MM.1S (cell line): ENCODE measurements at regions not wholly inside any gene's neighbourhood (a gene's known extent, or its start where the extent isn't known, plus 50 kb on each side); places are given as distances from the start of the nearest gene placed in this dataset.

Experiments used
- DNase-seq: peaks from one replicate; pipeline ENCODE4 v3.0.0-alpha.2; 2015
- H2AFZ ChIP-seq: fragments of 300-600 bp; sonication (generic); 2 replicates; pipeline ENCODE4 v1.6.0; 2016; ENCODE audit warnings: antibody characterized with exemption, low read length
- H3F3A ChIP-seq: fragments of 300-600 bp; sonication (generic); 2 replicates; pipeline ENCODE4 v1.6.1; 2016; ENCODE audit warnings: mild to moderate bottlenecking, antibody characterized with exemption, low read length, moderate library complexity, mixed read lengths; ENCODE audit not compliant: insufficient read depth
- H3K27ac ChIP-seq: fragments of 300-600 bp; sonication (generic); 2 replicates; pipeline ENCODE4 v1.5.1; 2016; ENCODE audit warnings: mild to moderate bottlenecking, low read length
- H3K27me3 ChIP-seq: fragments of 300-600 bp; sonication (generic); replicated peaks from 2 replicates; pipeline ENCODE4 v1.6.0; 2016; ENCODE audit warnings: low read length; ENCODE audit not compliant: insufficient read depth
- H3K36me3 ChIP-seq: fragments of 300-600 bp; sonication (generic); replicated peaks from 2 replicates; pipeline ENCODE4 v1.6.1; 2016; ENCODE audit warnings: mild to moderate bottlenecking, low read length, mixed read lengths; ENCODE audit not compliant: insufficient read depth
- H3K4me1 ChIP-seq: fragments of 300-600 bp; sonication (generic); 2 replicates; pipeline ENCODE4 v1.6.1; 2016; ENCODE audit warnings: low read length, mixed read lengths
- H3K4me2 ChIP-seq: fragments of 300-600 bp; sonication (generic); 2 replicates; pipeline ENCODE4 v1.6.0; 2016; ENCODE audit warnings: low read depth, low read length
- H3K4me3 ChIP-seq: fragments of 300-600 bp; sonication (generic); 2 replicates; pipeline ENCODE4 v1.5.1; 2016; ENCODE audit warnings: low read length, mixed read lengths
- H3K79me2 ChIP-seq: fragments of 300-600 bp; sonication (generic); 2 replicates; pipeline ENCODE4 v1.6.1; 2016; ENCODE audit warnings: mixed run types, low read length, mixed read lengths
- H3K9ac ChIP-seq: fragments of 300-600 bp; sonication (generic); 2 replicates; pipeline ENCODE4 v1.6.1; 2016; ENCODE audit warnings: low read length, mixed read lengths
- H3K9me2 ChIP-seq: fragments of 300-600 bp; sonication (generic); replicated peaks from 2 replicates; pipeline ENCODE4 v1.6.1; 2016; ENCODE audit warnings: mild to moderate bottlenecking, low read length, mixed read lengths; ENCODE audit not compliant: insufficient read depth
- H3K9me3 ChIP-seq: fragments of 300-600 bp; sonication (generic); replicated peaks from 2 replicates; pipeline ENCODE4 v1.6.1; 2016; ENCODE audit warnings: mild to moderate bottlenecking, low read length, mixed read lengths; ENCODE audit not compliant: insufficient read depth
- H4K20me1 ChIP-seq: fragments of 300-600 bp; sonication (generic); 2 replicates; pipeline ENCODE4 v1.6.1; 2016; ENCODE audit warnings: mild to moderate bottlenecking, low read length, moderate library complexity, mixed read lengths; ENCODE audit not compliant: insufficient read depth
- EZH2 ChIP-seq: fragments of 300-600 bp; sonication (generic); optimal IDR thresholded peaks from 2 replicates; pipeline ENCODE3; 2017; ENCODE audit warnings: low read depth, mild to moderate bottlenecking, antibody characterized with exemption, low read length, mixed read lengths
- EZH2phosphoT487 ChIP-seq: fragments of 300-600 bp; sonication (generic); IDR thresholded peaks from 2 replicates; pipeline ENCODE4 v1.6.1; 2018; ENCODE audit warnings: antibody characterized with exemption, low read length
- TF ChIP-seq, protein P1 (sequence below): fragments of 300-600 bp; sonication (generic); IDR thresholded peaks from 2 replicates; pipeline ENCODE4 v1.5.1; 2016; ENCODE audit warnings: antibody characterized with exemption, low read length, mixed read lengths

DNA sequence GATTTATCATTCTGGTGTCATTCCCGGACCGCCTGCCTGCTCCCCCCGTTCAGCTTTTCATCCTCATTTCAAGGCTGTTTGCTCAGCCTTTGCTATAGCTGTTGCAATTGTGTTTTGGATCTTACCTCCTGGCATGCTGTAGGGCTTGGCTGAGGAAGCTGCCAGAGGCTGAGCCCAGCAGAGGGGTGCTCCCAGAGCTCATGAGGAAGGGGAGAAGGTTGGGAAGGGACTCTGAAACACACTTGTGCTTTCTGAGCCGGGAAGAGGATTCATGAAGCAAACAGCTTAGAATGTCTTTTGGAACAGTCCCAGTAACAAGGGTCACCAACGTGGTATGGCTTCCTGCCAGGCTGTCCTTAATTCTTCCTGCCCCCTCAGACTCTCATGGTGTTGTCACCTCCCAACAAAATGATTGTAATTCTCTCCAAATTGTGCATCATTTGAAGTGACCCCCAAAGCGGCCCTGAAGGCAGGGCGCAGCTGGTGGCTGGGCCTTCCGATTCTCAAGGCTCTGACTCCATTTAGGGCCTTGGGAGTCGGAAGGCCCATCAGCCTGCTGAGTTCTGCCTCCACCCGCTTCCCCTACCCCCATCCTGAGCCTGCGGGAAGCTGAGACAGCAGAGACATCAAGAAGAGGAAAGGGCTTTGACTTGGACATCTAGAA, 111.9 kb upstream of the ARHGAP5 start:
- H3K9me2 ChIP-seq = no peaks in the 10 kb centered on the region
- H3K27me3 ChIP-seq = no peaks in the 10 kb centered on the region
- DNase-seq = no peak
- no peaks in the 10 kb centered on the region for H3K36me3 ChIP-seq
- H3K9ac ChIP-seq = no peak overlapping the region
- H3F3A ChIP-seq = no peaks in the 10 kb centered on the region
- no peaks in the 10 kb centered on the region for H3K79me2 ChIP-seq
- no peak overlapping the region for H3K4me3 ChIP-seq
- no peak overlapping the region for H3K4me2 ChIP-seq
- no peak overlapping the region for H2AFZ ChIP-seq
- TF ChIP-seq EZH2 (no peak), EZH2phosphoT487 (no peak)
- TF ChIP-seq, protein P1, sequence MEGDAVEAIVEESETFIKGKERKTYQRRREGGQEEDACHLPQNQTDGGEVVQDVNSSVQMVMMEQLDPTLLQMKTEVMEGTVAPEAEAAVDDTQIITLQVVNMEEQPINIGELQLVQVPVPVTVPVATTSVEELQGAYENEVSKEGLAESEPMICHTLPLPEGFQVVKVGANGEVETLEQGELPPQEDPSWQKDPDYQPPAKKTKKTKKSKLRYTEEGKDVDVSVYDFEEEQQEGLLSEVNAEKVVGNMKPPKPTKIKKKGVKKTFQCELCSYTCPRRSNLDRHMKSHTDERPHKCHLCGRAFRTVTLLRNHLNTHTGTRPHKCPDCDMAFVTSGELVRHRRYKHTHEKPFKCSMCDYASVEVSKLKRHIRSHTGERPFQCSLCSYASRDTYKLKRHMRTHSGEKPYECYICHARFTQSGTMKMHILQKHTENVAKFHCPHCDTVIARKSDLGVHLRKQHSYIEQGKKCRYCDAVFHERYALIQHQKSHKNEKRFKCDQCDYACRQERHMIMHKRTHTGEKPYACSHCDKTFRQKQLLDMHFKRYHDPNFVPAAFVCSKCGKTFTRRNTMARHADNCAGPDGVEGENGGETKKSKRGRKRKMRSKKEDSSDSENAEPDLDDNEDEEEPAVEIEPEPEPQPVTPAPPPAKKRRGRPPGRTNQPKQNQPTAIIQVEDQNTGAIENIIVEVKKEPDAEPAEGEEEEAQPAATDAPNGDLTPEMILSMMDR = no peak
- H3K4me1 ChIP-seq = 0 out of 2 replicates have a peak, but pooled peaks cover 8% of the 10 kb centered on the region
- H3K27ac ChIP-seq = no peak overlapping the region
- no peaks in the 10 kb centered on the region for H4K20me1 ChIP-seq
- H3K9me3 ChIP-seq = no peaks in the 10 kb centered on the region

DNA sequence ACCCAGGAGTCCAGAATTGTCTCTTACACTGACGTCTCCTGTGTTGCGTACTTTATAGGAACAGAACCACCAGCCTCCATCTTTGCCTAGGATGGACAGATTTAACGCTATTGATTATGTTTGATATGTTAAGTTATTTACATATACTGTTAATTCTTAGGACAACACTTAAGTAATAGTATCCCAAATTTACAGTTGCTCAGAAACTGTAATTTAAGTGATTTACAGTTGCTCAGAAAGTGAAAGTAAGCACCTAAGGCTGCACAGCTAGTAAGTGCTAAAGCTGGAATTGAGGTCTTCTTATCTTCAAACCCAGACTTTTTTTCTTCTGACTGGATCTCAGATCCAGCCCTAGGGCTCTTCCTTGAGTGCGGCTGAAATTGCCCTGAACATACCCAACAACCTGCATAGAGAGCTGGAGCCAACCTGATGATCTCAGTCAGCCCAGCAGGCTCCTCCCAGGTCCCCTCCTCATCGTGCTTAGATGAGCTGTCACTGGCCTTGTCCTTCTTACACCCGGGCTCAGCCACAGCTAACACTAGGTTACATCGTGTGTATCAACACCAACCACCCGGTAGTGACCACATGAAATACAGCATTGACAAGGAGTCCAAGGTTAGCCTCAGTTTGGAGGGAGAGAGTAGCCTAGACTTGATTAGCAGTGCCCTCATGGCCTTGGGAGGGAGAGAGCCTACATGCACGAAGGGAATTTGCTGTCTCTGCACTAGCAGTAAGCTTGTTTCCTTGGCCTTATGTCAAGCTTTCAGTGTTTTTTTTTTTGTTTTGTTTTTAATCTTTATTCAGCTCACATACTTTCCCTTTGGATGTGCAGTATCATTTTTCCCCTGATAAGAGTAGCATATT, 111.1 kb upstream of the ARHGAP5 start:
- DNase-seq = no peak
- Histone ChIP-seq H3K79me2 (no peaks in the 10 kb centered on the region), H3K9me2 (no peaks in the 10 kb centered on the region), H3F3A (no peaks in the 10 kb centered on the region), H3K9ac (no peak overlapping the region), H2AFZ (no peak overlapping the region), H3K4me1 (0 out of 2 replicates have a peak, but pooled peaks cover 8% of the 10 kb centered on the region), H3K9me3 (no peaks in the 10 kb centered on the region), H3K27ac (no peak overlapping the region), H3K36me3 (no peaks in the 10 kb centered on the region), H4K20me1 (no peaks in the 10 kb centered on the region), H3K27me3 (no peaks in the 10 kb centered on the region), H3K4me2 (no peak overlapping the region), H3K4me3 (no peak overlapping the region)
- TF ChIP-seq EZH2 (no peak), EZH2phosphoT487 (no peak)
- TF ChIP-seq, protein P1 = no peak

DNA sequence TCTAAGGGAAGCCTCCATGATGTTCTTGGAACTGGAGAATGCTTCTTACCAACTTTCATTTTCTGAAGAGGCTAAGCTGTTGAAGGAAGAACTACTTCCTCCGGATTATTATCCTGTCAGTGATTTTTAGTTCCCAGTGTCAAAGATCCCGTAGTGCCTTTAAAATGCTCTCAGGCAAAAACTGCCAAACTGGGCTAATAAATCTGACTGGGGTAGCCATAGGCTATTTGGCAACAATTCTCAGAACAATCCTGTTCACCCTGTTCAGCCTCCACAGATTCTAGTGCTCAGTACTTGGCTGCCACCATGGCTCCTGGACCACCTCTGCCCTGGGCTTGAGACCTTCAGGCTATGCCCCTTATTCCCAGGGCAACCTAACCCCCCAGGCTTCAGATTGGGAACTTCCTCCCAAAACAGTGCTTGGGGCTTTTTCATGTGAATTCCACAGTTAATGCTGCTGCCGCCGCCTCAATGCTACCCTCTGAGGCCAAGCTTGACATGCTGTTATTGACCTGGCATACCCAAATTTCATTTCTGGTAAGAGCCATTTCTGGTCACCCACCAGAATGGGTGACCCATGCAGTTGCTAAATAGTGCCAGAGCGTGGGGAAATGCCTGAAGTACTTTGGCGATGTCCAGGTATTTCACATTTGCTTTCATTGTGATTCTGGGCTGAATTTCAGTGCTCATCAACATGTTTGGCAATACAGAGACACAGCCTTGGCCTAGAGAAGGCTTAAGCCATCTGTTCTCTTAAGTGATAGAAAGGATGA, 110.0 kb upstream of the ARHGAP5 start:
- Histone ChIP-seq H3K27ac (no peak overlapping the region), H4K20me1 (no peaks in the 10 kb centered on the region), H3F3A (no peaks in the 10 kb centered on the region), H3K4me3 (no peak overlapping the region), H3K9ac (no peak overlapping the region), H3K27me3 (no peaks in the 10 kb centered on the region), H3K36me3 (no peaks in the 10 kb centered on the region), H2AFZ (no peak overlapping the region), H3K4me1 (0 out of 2 replicates have a peak, but pooled peaks cover 8% of the 10 kb centered on the region), H3K79me2 (no peaks in the 10 kb centered on the region), H3K4me2 (no peak overlapping the region), H3K9me3 (no peaks in the 10 kb centered on the region), H3K9me2 (no peaks in the 10 kb centered on the region)
- DNase-seq = no peak
- TF ChIP-seq EZH2phosphoT487 (no peak), EZH2 (no peak)
- TF ChIP-seq, protein P1 = no peak
